ENCODE measurements at regions not wholly inside any gene's neighbourhood (a gene's known extent, or its start where the extent isn't known, plus 50 kb on each side); places are given as distances from the start of the nearest gene placed in this dataset.
A peak's percentile ranks its signal among the peaks of the same experiment; 100 is the strongest.

DNA sequence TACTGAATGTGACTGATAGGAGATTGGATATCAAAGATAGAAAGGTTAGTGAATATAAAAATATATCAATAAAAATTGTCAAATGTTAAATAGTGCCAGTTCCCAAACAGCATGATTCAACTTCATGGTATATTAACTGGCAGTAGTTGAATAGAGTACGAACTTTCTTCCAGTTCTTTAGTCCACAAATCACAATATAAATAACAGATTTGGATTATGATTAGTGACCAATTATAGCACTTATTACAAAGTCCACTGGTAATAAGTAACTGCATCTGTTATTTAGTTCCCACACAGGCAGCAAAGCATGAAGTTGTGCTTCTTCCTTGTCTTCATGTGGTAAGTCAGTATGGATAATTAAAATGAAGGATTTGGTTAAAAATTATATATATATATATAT, 243.0 kb upstream of the VWC2 start:
- DNase-seq (no peak), ATAC-seq (ENCODE audit: low FRiP score in 2 of 2) (no peak)
- WGBS, 2 donors = 70 to 82% methylated on average over 1 of the region's 1 CpG
- H3K27ac ChIP-seq = no peak overlapping the region
- TF ChIP-seq, protein P1, sequence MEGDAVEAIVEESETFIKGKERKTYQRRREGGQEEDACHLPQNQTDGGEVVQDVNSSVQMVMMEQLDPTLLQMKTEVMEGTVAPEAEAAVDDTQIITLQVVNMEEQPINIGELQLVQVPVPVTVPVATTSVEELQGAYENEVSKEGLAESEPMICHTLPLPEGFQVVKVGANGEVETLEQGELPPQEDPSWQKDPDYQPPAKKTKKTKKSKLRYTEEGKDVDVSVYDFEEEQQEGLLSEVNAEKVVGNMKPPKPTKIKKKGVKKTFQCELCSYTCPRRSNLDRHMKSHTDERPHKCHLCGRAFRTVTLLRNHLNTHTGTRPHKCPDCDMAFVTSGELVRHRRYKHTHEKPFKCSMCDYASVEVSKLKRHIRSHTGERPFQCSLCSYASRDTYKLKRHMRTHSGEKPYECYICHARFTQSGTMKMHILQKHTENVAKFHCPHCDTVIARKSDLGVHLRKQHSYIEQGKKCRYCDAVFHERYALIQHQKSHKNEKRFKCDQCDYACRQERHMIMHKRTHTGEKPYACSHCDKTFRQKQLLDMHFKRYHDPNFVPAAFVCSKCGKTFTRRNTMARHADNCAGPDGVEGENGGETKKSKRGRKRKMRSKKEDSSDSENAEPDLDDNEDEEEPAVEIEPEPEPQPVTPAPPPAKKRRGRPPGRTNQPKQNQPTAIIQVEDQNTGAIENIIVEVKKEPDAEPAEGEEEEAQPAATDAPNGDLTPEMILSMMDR (IDR thresholded peaks at IDR 0.05) = no peak
- TF ChIP-seq POLR2AphosphoS5 (IDR thresholded peaks at IDR 0.05) (no peak), EP300 (IDR thresholded peaks at IDR 0.05) (no peak), POLR2A (IDR thresholded peaks at IDR 0.05) (no peak)
- no peak overlapping the region for H3K4me3 ChIP-seq
- H3K27me3 ChIP-seq = no peaks in the 10 kb centered on the region
- no peaks in the 10 kb centered on the region for H3K36me3 ChIP-seq
- H3K9me3 ChIP-seq = no peaks in the 10 kb centered on the region
- no peaks in the 10 kb centered on the region for H3K4me1 ChIP-seq

DNA sequence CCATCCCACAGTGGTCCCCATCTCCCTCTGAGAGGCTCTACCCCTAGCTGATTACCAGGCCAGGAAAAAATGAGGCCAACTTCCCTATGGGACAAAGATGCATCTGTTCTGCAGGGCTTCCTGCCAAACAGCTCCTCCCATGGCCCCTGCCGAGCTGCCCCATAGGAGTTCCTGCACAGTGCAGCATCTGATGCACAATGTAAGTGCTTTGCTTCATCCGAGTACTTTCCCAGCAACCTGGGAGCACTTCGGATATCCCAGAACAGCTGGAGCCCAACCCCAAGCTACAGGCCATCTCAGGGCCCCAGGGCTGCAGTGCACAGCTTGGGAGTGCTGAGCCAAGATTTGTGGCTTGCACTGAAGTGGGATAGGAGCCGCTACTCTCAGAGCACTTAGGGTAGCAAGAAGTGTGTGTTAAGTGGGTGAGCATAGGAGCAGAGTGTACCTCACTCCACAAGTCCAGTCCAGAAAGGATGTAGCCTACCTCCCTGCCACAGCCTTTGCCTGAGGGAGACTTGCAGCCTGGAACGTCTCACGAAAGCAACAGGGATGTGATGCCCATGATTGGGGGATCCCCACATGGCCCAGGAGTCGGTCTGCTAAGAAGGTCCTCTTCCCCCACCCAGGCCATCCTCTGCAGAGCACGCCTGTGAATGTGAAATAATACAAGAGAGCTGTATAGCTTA, 209.6 kb upstream of the VWC2 start:
- H3K4me3 ChIP-seq = no peak overlapping the region
- ATAC-seq (ENCODE audit: low FRiP score in 2 of 2) (peak in 1 of 2 donors; percentile 43), DNase-seq (no peak)
- H3K27ac ChIP-seq = no peak overlapping the region
- no peak for TF ChIP-seq EP300 (IDR thresholded peaks at IDR 0.05)
- H3K36me3 ChIP-seq = no peaks in the 10 kb centered on the region
- 82 to 88% methylated on average over 4 to 8 of the region's 8 CpGs for WGBS, 2 donors
- H3K9me3 ChIP-seq = peaks cover 0 to 3% (median under 1%) of the 10 kb centered on the region in 4 donors
- H3K4me1 ChIP-seq = no peaks in the 10 kb centered on the region
- H3K27me3 ChIP-seq = no peaks in the 10 kb centered on the region

DNA sequence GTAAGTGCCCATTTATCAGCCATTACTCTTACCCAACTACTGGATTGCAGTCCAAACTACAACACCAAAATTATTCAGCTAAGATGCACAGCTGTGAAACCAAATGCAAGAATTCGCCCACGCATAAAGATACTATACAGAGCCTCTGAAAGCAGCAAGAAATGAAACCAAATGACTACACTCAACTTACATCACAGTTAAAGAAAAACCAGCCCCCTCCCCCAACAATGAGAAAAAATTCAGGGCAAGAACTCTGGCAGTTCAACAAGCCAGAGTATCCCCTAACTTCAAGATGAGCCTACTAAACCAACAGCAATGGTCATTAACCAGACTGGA, 209.1 kb upstream of the VWC2 start:
- Histone ChIP-seq H3K36me3 (no peaks in the 10 kb centered on the region), H3K4me3 (no peak overlapping the region), H3K27ac (no peak overlapping the region), H3K9me3 (peaks cover 0 to 5% (median 2%) of the 10 kb centered on the region in 4 donors), H3K27me3 (no peaks in the 10 kb centered on the region), H3K4me1 (no peaks in the 10 kb centered on the region)
- no peak for DNase-seq
- 90 to 97% methylated on average over 2 of the region's 2 CpGs for WGBS, 2 donors
- no peak for ATAC-seq (ENCODE audit: low FRiP score in 2 of 2)
- TF ChIP-seq POLR2A (IDR thresholded peaks at IDR 0.05) = no peak

DNA sequence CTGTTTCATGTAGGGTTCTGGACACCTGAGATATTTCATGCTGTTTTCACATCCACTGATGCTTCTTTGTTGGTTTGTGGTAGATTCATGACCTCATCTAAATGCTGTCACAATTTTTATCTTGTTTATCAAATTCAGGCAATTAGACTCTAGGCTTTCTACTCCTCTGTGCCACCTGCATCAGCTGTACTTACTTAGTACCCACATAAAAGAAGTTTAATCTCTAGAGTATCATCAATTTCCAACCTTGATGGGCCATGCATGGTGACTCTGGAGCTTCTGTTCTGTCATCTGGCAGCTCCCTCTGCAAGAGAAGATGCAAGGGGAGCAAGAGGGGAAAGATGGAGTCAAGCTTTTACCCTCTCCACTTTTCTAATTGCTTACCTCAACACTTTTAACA, 195.9 kb upstream of the VWC2 start:
- no peaks in the 10 kb centered on the region for H3K4me1 ChIP-seq
- H3K27ac ChIP-seq = no peak overlapping the region
- no peak for TF ChIP-seq POLR2AphosphoS5 (IDR thresholded peaks at IDR 0.05)
- TF ChIP-seq, protein P1 (IDR thresholded peaks at IDR 0.05) = no peak
- no peak for TF ChIP-seq EP300 (IDR thresholded peaks at IDR 0.05)
- TF ChIP-seq POLR2A (IDR thresholded peaks at IDR 0.05) = no peak
- no peak overlapping the region for H3K4me3 ChIP-seq
- no peaks in the 10 kb centered on the region for H3K27me3 ChIP-seq
- H3K9me3 ChIP-seq = no peaks in the 10 kb centered on the region
- no peak for ATAC-seq (ENCODE audit: low FRiP score in 2 of 2)
- no peak for DNase-seq
- H3K36me3 ChIP-seq = no peaks in the 10 kb centered on the region

DNA sequence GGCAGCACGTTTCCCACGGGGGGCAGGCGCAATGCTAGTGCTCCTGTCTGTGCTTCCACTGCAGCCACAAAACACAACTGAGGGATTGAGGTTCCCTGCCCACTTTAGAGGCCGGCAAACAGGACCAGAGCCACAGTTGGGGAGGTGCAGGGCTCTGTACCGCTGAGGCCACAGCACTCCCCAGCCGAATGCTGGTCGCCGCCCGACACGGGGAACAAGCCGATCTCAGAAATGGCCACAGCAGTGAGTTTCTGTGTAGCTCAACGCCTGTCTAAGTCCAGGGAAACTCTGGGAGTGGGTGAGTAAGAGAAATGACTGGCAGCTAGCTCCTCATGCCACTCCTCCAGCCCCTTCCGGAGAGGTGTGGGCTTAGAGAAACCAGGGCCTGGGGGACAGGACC, 194.0 kb upstream of the VWC2 start:
- Histone ChIP-seq H3K4me1 (no peaks in the 10 kb centered on the region), H3K27me3 (no peaks in the 10 kb centered on the region), H3K27ac (no peak overlapping the region), H3K4me3 (no peak overlapping the region), H3K9me3 (no peaks in the 10 kb centered on the region), H3K36me3 (no peaks in the 10 kb centered on the region)
- TF ChIP-seq, protein P1 (IDR thresholded peaks at IDR 0.05) = no peak
- no peak for TF ChIP-seq POLR2AphosphoS5 (IDR thresholded peaks at IDR 0.05)
- TF ChIP-seq POLR2A (IDR thresholded peaks at IDR 0.05) = no peak
- no peak for TF ChIP-seq EP300 (IDR thresholded peaks at IDR 0.05)
- WGBS, 2 donors = 74 to 89% methylated on average over 5 to 13 of the region's 13 CpGs
- DNase-seq = peak in 1 of 2 donors; percentile 30
- ATAC-seq (ENCODE audit: low FRiP score in 2 of 2) = no peak

DNA sequence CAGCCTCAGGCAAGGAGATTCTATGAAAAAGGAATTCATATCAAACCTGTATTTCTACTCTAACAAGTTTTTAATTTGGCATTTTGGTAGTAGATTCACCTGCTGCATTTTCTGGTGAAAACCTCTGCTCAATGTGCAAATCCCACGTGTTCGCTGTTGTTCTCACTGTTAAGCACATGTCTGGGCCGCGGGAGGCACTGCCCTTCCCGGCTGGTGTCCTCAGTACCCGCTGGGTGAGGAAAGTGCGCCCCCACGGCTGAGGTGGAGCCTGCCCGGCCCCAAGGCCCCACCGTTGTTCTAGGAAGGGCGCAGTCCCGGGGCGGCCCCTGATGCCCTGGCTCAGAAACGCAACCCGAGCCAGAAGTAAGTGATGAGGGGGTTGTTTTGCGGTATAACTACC, 193.4 kb upstream of the VWC2 start:
- no peaks in the 10 kb centered on the region for H3K4me1 ChIP-seq
- no peak overlapping the region for H3K4me3 ChIP-seq
- ATAC-seq (ENCODE audit: low FRiP score in 2 of 2) (no peak), DNase-seq (peak in 1 of 2 donors; percentile 70)
- H3K27ac ChIP-seq = no peak overlapping the region
- H3K27me3 ChIP-seq = no peaks in the 10 kb centered on the region
- no peak for TF ChIP-seq EP300 (IDR thresholded peaks at IDR 0.05)
- no peak for TF ChIP-seq POLR2AphosphoS5 (IDR thresholded peaks at IDR 0.05)
- no peak for TF ChIP-seq POLR2A (IDR thresholded peaks at IDR 0.05)
- TF ChIP-seq, protein P1 (IDR thresholded peaks at IDR 0.05) = no peak
- no peaks in the 10 kb centered on the region for H3K9me3 ChIP-seq
- 61% methylated on average over 8 to 16 of the region's 16 CpGs for WGBS, 2 donors
- H3K36me3 ChIP-seq = no peaks in the 10 kb centered on the region

All from upper lobe of left lung (tissue), 6 donors.